Dendritic cell treated with granulocyte-macrophage colony-stimulating factor and Interleukin-4, amounts not matched to agents 40 ng/mL and 50 ng/mL, for 4 days (primary cell): ENCODE measurements at regions not wholly inside any gene's neighbourhood (a gene's known extent, or its start where the extent isn't known, plus 50 kb on each side); places are given as distances from the start of the nearest gene placed in this dataset.

Source experiments
- H3K27ac Mint-ChIP-seq: one replicate; pipeline ENCODE4 v1.8.0; 2022; ENCODE audit warnings: mild to moderate bottlenecking, mixed read lengths
- H3K27me3 Mint-ChIP-seq: one replicate; pipeline ENCODE4 v1.8.0; 2022; ENCODE audit warnings: mild to moderate bottlenecking, mixed read lengths
- H3K36me3 Mint-ChIP-seq: one replicate; pipeline ENCODE4 v1.8.0; 2022; ENCODE audit warnings: low read depth, mixed read lengths
- H3K4me1 Mint-ChIP-seq: one replicate; pipeline ENCODE4 v1.8.0; 2022; ENCODE audit warnings: low read depth, mixed read lengths
- H3K4me3 Mint-ChIP-seq: one replicate; pipeline ENCODE4 v1.8.0; 2022; ENCODE audit warnings: mild to moderate bottlenecking, moderate library complexity, mixed read lengths
- H3K9me3 Mint-ChIP-seq: one replicate; pipeline ENCODE4 v1.8.0; 2022; ENCODE audit warnings: mixed read lengths
- intact Hi-C: fragments of 100-400 bp; cut with micrococcal nuclease; formaldehyde crosslinking; loops from one replicate; pipeline ENCODE4 v1.15.0; 2022

DNA sequence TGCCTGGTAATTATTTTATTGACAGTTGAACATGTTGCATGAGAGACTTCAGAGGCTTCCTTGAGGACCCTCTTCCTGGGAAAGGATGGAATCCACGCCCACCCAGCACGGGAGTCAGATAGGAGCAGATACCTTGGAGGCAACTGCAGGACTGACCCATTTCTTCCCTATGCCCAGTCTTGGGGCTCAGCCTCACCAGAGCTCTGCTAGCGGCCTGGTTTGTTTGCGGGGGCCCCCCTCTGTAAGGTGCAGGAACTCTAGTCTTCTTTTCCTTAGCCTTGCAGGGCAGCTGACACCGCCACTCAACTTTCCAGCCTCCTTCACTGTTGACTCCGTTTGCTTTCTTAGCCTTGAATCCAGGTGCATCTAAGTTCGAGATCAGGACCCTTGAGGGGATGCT lies 1032.8 kb downstream of the BRD1 start:
- no peaks in the 10 kb centered on the region for H3K27me3 Mint-ChIP-seq
- intact Hi-C loops: no loop called here
- peaks cover 6% of the 10 kb centered on the region for H3K9me3 Mint-ChIP-seq
- H3K4me3 Mint-ChIP-seq: no peak overlapping the region
- H3K4me1 Mint-ChIP-seq: no peaks in the 10 kb centered on the region
- H3K27ac Mint-ChIP-seq: no peak overlapping the region
- H3K36me3 Mint-ChIP-seq: no peaks in the 10 kb centered on the region

DNA sequence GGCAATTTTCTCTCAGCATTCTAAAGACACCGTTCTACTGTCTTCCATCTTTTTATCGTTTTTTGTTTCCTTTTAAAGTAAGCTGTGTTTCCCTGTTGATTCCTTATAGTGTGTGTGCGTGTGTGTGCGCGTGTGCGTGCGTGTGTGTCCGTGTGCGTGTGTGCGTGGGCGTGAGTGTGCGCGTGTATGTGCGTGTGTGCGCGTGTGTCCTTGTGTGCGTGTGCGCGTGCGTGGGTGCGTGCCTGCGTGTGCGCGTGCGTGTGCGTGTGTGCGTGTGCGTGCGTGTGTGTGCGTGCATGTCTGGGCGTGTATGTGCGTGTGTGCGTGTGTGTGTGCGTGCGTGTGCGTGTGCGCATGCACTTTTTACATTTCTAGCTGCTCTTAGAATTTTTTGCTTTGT lies 1033.7 kb downstream of the BRD1 start:
- Mint-ChIP-seq H3K4me1 (no peaks in the 10 kb centered on the region), H3K4me3 (no peak overlapping the region), H3K27me3 (no peaks in the 10 kb centered on the region), H3K27ac (no peak overlapping the region), H3K9me3 (peaks cover 6% of the 10 kb centered on the region), H3K36me3 (no peaks in the 10 kb centered on the region)
- intact Hi-C loops: no loop called here

DNA sequence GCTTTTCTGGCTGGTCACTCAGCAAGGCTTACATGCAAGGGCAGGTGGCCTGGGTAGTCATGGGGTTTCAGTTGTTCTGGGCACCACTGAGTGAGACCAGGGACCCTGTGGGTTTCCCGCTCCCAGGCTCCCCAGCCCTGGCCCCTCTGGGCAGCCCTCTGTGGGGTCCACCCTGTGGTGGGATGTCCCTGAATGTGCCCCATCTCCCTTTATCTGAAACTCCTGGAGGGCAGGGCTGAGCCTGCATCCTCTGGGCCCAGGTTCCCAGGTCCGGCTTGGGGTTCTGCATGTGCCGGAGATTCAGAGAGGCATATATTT lies 1041.0 kb downstream of the BRD1 start:
- Mint-ChIP-seq H3K27me3 (no peaks in the 10 kb centered on the region), H3K9me3 (no peaks in the 10 kb centered on the region), H3K36me3 (no peaks in the 10 kb centered on the region), H3K4me3 (no peak overlapping the region), H3K4me1 (no peaks in the 10 kb centered on the region), H3K27ac (no peak overlapping the region)
- intact Hi-C loops: no loop called here

DNA sequence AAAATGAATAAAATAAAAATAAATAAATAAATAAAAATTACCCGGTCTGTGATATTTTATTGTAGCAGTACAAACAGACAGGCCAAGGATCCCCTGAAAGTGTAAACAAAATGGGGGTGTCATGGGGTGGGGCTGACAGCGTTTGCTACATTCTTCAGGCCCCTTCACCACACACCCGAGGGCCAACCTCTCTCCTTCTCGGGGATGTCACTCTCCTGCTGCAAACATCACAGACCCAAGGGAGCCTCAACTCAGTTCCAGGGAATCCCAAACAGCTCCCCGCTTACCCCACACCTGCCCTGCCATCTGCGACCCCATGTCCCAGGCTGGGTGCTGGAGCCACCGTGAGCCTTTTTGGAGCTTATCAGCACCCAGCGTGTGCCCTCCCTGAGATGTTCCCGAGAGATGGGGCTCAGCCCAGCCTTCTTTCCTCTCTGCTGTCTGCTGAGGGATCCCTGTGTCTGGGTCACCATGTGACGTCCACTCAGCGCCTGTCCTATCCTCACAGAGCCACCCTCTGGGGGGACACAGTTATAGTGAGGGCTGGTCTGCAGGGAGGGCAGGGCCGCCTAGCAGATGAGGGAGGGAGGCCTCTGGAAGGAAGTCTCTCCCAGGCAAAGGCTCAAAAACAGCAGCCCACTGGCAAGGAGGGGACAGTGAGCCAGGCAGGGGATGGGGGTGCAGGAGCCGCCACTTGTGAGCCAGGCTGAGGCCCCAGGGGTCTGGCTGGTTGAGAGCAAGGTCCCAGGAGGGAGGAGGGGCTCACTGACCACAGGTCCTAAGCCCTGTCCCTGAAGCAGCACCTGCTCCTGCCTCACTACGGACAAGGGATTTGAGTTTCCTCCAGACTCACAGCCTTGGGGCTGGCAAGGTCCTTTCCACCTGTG lies 1041.6 kb downstream of the BRD1 start:
- Mint-ChIP-seq H3K4me3 (no peak overlapping the region), H3K27ac (no peak overlapping the region), H3K36me3 (no peaks in the 10 kb centered on the region), H3K4me1 (no peaks in the 10 kb centered on the region), H3K27me3 (no peaks in the 10 kb centered on the region), H3K9me3 (no peaks in the 10 kb centered on the region)
- intact Hi-C loops: no loop called here

DNA sequence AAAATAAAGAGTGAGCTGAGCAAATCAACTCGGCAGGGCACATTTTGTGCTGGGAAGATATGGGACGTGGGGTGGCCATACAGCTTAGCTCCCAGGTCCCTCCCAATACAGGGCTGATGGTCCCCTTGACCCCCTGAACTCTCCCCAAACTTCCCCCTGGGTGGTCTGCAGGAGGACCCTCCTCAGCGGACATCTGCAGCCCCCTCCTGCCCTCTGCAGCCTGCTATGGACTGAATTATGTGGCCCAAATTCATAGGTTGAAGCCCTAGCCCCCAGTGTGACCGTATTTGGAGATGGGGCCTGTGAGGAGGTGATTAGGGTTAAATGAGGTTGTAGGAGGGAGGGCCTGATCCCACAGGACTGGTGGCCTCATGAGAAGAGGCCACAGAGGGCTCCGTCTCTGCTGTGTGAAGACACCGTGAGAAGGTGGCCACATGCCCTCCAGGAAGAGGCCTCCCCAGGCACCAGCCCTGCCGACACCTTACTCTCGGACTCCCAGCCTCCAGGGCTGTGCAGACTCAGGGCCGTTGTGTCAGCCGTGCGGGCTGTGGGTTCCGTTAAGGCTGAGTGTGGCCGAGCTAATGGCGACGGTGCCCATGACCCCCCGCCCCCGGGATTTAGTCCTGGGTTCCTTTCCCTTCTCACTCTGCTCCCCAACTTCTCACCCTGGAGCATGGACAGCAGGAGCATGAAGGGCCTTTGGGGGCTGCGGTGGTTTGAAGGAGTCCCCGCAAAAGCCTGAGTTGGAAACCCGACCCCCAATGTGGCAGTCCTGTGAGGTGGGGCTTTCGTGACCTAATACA lies 1042.8 kb downstream of the BRD1 start:
- no peak overlapping the region for H3K4me3 Mint-ChIP-seq
- H3K36me3 Mint-ChIP-seq: no peaks in the 10 kb centered on the region
- no peak overlapping the region for H3K27ac Mint-ChIP-seq
- H3K4me1 Mint-ChIP-seq: no peaks in the 10 kb centered on the region
- H3K27me3 Mint-ChIP-seq: no peaks in the 10 kb centered on the region
- intact Hi-C loops: no loop called here
- H3K9me3 Mint-ChIP-seq: no peaks in the 10 kb centered on the region

DNA sequence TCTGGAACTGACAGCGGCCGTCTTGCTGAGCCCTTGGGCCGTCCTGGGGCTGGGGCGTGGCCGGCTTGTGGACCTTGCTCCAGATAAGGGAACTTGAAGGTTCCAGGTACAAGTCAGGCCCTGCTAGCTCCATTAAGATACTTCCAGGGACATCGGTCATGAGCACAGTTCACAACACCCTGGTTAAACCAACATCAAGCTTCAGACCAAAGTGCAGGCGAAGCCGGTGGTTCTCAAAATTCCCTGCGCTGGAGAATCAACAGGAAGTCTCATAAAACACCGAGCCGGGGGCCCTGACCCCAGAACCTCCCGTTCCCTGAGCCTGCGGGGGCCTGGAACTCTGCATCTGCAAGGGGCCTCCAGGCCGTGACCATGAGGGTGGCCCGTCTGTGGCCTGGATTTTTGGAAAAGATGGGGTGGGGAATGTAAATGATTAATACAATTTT lies 1043.8 kb downstream of the BRD1 start:
- no peaks in the 10 kb centered on the region for H3K9me3 Mint-ChIP-seq
- H3K27me3 Mint-ChIP-seq: no peaks in the 10 kb centered on the region
- no peaks in the 10 kb centered on the region for H3K36me3 Mint-ChIP-seq
- no peaks in the 10 kb centered on the region for H3K4me1 Mint-ChIP-seq
- no peak overlapping the region for H3K27ac Mint-ChIP-seq
- no peak overlapping the region for H3K4me3 Mint-ChIP-seq
- intact Hi-C loops: no loop called here

DNA sequence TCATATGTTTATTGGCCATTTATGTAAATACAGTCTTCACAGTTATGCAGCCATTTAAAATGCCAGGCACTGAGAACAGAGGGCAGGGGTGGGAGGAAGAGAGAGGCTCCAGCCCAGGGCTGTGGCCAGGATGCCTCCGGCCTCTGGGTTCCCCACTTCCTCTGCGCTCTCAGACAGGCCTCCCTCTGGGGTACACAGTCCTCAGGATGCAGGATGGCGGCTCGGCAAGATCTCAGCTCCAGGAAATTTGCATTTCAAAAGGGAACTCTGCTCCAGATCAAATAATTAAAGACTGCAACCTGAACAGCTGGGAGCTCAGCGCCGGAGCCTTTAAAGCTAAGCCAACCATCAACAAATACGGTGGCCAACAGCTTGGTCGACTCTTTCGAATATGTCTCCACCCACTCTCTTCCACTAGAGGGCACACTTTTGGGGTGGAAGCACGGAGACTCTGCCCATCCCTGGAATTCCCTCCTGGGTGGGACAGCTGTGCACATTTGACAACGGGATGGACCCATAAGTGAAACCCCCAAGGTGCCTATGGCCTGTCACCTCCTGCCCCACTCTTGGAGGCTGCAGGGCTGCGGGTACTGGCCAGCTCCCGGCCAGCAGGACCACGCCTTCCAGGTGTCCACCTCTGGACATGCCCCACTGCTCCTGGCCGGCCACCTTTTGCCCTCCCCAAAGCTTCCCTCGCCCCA lies 1044.7 kb downstream of the BRD1 start:
- no peak overlapping the region for H3K27ac Mint-ChIP-seq
- no peaks in the 10 kb centered on the region for H3K36me3 Mint-ChIP-seq
- intact Hi-C loops: no loop called here
- H3K9me3 Mint-ChIP-seq: peaks cover 7% of the 10 kb centered on the region
- no peaks in the 10 kb centered on the region for H3K27me3 Mint-ChIP-seq
- H3K4me3 Mint-ChIP-seq: no peak overlapping the region
- H3K4me1 Mint-ChIP-seq: no peaks in the 10 kb centered on the region

DNA sequence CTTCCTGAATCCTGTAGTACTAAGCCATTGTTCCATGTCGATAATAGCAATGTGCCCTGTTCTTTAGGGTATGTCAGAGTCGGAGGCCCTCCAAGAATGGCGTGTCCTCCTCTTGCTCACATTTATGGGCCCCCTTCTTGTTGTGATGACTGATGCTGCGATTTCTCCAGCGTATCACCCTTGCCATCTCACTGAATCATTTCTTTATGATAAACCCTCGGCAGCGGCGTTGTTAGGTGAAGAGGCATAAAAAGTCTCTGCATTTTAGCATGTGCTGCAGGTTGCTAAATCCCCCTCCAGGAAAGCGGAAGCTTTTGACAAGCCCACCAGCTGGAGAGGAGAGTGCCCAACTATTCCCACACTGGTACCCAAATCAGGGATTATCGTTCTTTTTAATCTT lies 1045.3 kb downstream of the BRD1 start:
- no peaks in the 10 kb centered on the region for H3K27me3 Mint-ChIP-seq
- H3K4me1 Mint-ChIP-seq: no peaks in the 10 kb centered on the region
- peaks cover 13% of the 10 kb centered on the region for H3K9me3 Mint-ChIP-seq
- no peak overlapping the region for H3K4me3 Mint-ChIP-seq
- H3K27ac Mint-ChIP-seq: no peak overlapping the region
- intact Hi-C loops: no loop called here
- no peaks in the 10 kb centered on the region for H3K36me3 Mint-ChIP-seq

DNA sequence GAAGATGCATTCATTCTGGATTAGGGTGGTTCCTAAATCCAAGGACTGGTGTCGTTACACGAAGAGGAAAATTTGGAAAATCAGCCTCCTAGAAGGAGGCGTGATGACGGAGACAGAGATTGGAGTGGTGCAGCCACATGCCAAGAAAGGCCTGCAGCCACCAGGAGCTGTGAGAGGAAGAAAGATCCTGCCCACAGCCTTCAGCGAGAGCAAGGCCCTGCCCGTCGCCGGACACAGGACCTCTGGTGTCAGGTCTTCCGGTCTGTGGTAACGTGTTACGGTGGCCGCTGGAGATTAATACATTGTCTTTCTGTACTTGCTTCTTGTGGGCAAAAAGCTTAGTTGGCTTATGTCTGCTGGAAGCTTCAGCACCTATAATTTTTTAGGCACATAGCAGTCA lies 1045.8 kb downstream of the BRD1 start:
- no peaks in the 10 kb centered on the region for H3K27me3 Mint-ChIP-seq
- intact Hi-C loops: no loop called here
- no peak overlapping the region for H3K27ac Mint-ChIP-seq
- no peak overlapping the region for H3K4me3 Mint-ChIP-seq
- no peaks in the 10 kb centered on the region for H3K36me3 Mint-ChIP-seq
- H3K4me1 Mint-ChIP-seq: no peaks in the 10 kb centered on the region
- peaks cover 17% of the 10 kb centered on the region for H3K9me3 Mint-ChIP-seq

DNA sequence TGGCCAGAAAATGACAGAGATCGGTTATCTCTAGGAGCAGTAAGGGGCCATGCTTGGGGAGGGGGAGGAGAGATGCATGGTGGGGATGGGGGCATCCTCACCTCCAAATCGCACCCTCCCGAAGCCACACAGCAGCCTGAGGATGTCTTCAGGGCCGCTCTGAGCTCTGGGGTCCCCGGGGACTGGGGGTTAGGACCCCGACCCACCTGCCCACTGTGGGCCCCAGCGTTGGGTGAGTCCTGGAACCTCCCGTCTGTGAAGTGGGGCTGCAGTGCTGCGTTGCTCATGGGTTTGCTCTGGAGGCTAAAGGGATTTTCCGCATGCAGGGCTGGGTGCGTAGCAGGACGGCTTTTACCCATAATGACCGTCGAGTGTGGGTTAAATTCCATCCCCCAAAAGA lies 1046.3 kb downstream of the BRD1 start:
- Mint-ChIP-seq H3K4me1 (no peaks in the 10 kb centered on the region), H3K27ac (no peak overlapping the region), H3K9me3 (peaks cover 18% of the 10 kb centered on the region), H3K4me3 (no peak overlapping the region), H3K36me3 (no peaks in the 10 kb centered on the region), H3K27me3 (no peaks in the 10 kb centered on the region)
- intact Hi-C loops: no loop called here

DNA sequence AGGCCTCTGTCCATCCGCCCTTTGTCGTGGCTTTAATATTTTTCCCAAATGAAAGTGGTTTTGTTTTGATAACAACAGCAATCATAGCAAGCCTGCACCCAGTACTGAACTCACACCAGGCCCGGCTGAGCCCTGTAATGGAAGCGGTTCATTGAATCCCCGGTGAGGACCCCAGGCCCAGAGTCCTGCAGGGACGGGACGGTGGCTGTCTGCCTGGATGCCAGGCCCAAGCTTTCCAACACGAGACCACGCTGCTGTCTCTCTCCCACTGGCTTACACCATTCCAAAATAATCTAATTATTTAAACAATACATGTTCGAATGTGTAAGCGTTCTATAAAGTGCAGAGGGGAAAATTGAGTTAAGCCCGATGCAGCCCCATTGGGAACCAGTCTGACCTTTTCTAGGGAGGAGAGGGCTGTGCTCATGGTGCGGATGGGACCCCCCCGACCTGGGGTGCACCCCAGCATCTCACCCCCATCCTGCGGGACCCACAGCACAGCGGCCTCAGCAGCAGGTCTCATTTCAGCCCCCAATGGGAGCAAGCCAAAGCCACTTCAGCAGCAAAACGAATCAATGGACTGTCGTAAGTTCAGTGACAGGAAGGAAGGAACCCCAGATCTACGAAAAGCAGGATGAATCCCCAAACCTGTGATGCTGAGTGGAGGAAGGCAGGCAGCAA lies 1046.9 kb downstream of the BRD1 start:
- H3K4me3 Mint-ChIP-seq: no peak overlapping the region
- no peaks in the 10 kb centered on the region for H3K4me1 Mint-ChIP-seq
- intact Hi-C loops: no loop called here
- no peaks in the 10 kb centered on the region for H3K36me3 Mint-ChIP-seq
- no peaks in the 10 kb centered on the region for H3K27me3 Mint-ChIP-seq
- peaks cover 24% of the 10 kb centered on the region for H3K9me3 Mint-ChIP-seq
- H3K27ac Mint-ChIP-seq: no peak overlapping the region

DNA sequence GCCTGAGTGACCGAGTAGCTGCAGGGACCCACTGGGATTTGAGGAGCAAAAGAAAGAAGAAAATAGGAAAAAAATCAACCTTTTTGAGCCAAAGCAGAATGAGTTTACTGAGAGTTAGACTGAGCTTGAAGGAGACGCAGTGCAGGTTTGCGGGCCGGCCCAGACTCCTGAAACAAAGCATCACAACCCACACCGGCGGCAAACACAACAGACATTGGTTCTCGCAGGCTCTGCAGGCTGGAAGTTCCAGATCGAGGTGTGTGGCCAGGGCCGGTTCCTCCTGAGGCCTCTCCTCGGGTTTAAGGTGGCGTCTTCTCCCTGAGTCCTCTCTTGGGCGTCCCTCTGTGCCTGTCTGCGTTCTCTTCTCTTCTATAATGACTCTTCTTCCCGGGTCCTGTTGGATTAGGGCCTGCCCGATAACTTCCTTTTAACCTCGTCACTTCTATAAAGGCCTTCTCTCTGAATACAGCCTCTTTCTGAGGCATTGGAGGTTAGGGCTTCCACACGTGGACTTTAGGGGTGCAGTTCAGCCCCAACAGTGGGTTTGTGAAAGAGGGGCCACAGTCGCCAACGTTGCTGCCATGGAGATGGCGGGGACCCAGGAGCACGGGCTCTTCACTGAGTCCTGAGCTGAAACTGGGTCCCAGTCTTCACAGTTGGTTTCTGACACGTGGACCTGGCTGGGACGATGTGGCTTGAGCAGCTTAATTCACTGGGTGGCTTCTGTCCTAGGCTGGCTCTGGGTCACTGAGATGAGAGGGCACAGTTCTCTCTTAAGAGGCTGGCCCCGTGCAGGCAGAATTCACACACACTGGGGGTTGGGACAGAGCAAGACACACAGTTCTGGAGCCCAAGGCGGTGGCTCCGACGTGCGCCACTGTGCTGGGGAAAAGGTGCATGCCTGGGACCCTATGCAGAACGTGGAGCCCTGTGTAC lies 1047.7 kb downstream of the BRD1 start:
- Mint-ChIP-seq H3K36me3 (no peaks in the 10 kb centered on the region), H3K27me3 (no peaks in the 10 kb centered on the region), H3K9me3 (peaks cover 26% of the 10 kb centered on the region), H3K27ac (no peak overlapping the region), H3K4me1 (no peaks in the 10 kb centered on the region), H3K4me3 (no peak overlapping the region)
- intact Hi-C loops: no loop called here

DNA sequence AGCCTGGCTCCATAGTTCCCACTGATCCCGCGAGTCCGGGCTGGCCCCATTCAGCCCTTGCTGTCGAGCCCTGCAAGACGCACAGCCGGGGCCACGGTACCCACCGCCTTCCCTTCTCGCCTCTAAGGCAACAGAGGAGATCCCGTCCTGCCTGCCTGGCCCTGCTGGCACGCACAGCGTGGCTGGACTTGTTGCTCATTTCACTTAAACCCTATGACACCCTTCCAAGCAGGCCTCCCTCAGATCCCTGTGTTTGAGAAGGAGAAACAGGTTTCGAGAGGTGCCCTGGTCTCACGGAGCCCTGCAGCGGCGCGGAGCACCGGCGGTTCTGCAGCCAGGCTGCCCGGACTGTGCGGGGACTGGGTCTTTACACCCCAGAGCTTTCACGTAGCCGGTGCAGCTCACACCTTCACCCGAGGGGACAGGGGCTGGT lies 1048.4 kb downstream of the BRD1 start:
- H3K36me3 Mint-ChIP-seq: no peaks in the 10 kb centered on the region
- H3K27ac Mint-ChIP-seq: no peak overlapping the region
- H3K4me1 Mint-ChIP-seq: no peaks in the 10 kb centered on the region
- H3K4me3 Mint-ChIP-seq: no peak overlapping the region
- intact Hi-C loops: no loop called here
- H3K9me3 Mint-ChIP-seq: peaks cover 26% of the 10 kb centered on the region
- no peaks in the 10 kb centered on the region for H3K27me3 Mint-ChIP-seq
